ENCODE measurements at regions not wholly inside any gene's neighbourhood (a gene's known extent, or its start where the extent isn't known, plus 50 kb on each side); places are given as distances from the start of the nearest gene placed in this dataset.
"Not testable (repeated sequence)": the region's sequence is repeated elsewhere in the genome, so short reads cannot be mapped to it uniquely, and the experiment has no call there.

DNA sequence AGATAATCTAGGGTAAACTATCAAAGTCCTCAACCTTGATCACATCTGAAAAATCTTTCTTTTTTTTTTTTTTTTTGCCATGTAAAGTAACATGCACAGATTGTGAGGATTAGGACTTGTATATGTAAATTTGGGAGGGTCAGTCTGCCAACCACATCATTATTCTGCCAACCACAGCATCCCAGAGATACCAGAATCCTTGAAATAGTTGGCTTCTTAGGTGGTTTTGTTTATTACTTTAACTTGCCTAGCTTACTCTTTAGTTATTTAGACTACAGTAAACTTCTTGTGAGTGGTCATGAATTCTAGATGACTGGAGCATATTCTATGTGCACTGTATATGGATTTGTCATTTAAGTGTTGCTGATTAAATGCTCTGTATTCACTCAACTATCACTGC is 242.1 kb upstream of the RBMS1 start:
- DNase-seq: no peak

DNA sequence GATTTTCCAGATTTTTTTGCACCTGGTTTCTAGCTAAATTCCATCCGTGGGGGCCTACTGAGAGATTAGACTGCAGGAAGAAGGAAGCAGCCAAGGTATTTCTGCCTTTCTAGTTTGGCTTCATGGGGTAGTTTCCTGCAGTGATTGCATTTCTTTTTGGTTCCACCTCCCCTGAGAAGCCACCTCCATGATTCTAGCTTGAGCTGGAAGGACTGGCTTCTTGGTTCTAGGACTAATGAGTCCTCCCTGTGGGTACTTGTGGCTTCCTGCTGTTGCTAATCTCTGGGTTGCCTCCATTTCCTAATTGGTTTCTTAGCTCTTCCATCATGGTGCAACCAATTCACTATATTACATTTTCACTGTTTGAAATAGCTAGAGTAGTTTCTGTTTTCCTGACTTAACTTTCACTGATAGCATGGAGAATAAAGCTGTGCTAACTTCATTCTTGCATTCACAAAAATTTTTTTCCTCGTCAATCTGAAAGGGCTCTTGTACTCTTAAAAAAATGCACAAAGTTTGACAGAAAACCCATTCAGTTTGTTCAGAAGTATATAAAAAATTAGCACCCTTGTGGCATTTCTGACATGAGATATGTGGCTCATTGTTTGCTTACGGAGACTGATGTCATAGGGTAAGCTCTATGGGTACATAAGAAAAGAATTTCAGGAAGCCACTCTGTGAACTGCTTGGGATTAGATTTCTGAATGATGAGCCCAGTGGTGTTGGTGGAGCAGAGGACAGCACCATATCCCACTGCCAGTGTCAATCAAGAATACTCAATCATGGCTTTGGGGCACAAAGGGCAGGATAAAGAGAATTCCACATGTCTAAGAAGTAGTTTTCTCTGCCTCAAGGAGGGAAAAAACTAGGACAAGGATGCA is 242.8 kb upstream of the RBMS1 start:
- DNase-seq: peak; percentile 84

DNA sequence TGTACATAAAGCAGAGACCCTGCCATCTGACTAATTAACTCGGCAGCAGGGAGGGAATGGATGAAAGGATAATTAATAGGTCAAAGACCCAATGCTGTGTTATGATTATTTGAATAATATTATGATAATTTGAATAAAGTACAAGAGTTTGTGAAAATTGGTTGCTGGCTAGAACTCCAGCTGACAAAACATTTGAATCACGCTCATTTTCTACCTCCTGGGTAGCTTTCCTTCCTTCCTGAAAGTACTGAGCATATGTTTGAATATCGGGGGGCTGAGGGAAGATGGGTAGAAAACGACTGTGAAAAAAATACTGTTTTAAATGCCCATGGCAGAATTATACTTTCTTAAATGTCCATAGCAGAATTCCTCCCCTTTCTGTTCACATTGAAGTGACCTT is 243.6 kb upstream of the RBMS1 start:
- DNase-seq: no peak

DNA sequence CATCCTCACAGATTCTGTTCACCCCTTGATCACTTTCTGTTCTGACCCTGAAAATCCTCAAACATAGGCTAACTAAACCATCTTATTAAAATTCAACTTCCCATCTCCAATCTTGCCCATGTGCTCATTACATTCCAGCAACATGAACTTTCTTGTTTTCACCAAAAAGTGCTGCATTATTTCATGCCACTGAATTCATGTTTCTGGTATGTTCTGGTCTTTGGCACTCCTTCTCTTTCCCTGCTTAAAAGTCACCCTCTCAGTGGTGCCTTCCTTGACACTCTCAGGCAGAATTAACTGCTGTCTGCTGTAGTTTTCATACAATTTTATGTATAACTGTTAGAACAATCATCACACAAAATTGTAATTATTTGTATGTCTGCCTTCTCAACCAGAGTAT is 247.7 kb upstream of the RBMS1 start:
- DNase-seq: peak; percentile 17

DNA sequence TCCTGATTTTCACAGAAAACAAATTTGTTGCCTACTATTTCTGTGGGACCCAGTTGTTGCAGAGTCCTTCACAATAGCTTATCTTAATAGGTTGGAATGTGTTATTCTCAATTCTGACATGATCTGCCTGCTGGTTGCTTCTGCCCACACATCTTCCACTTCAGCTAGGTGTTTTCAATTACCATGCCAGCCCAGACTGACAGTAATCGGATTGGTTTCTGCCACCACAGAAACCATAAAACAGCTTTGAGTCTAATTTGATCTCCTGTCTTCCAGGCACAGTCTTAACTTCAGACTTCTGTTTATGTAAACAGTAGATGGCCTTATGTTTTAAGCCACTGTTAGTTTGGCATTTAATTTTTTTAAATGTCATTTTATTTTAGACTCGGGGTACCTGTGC is 248.2 kb upstream of the RBMS1 start:
- no peak for DNase-seq

DNA sequence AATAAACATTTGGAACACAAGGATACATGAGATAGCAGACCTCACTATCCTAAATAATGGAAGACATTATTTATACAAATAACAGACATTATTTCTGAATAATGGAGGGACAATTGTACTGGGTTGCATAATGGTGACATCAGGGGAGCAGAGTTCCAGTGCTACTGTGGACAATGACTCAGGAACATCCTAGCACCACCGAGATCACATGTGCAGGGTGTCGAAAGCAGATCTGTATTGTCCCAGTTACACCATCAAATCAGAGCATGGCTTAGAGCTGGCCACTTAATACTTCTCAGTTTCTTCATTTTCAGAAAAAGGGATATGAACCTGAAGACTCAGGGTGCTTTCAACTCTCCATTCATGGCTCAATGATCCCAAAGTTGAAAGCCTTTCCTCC is 249.1 kb upstream of the RBMS1 start:
- no peak for DNase-seq

DNA sequence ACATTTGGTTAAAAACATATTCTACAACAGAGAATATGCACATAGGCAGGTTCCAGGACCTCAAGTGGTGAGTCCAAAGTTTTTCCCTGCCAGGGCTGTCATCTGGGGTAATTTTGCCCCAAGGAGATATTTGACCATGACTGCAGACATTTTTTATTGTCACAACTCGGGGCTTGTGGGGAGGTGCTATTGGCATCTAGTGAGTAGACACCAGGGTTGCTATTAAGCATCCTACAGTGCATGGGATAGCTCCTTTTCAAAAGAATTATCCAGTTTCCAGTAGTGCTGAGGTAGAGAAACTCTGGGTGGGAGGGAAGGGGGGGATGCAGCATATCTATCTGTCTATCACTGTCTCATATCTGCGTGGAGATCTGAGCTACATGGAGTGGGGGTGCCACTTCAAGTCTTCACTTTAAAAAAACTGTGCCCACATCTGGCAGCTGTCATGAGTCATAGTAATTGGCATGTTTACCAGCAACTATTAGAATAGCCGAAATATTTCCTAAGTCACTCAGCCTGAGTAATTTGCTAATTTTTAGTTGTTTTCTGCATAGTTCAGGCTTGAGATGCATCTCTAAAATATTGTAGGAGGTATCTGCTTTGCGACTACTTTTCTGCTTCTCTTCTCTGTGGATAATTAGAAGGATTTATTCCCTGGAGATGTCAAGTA is 254.0 kb upstream of the RBMS1 start:
- DNase-seq: peak; percentile 91

DNA sequence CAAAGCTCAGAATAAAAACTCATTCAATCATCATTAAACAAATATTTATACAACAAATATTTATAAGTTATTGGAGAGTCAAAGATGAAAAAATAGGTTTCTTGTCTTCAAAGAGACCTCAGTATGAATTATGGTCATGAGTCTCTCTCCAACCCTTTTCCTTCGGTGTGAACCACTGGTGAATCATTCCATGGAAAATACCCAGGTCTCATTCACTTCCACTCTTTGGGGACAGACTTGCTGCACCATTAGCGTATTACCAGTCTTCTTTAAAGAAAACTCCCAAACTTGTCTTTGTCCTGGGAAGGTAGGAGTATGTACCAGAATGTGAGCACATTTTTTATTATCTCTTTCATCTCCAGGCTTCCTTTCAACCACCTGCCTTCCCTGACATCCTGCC is 257.4 kb upstream of the RBMS1 start:
- DNase-seq: peak; percentile 80

DNA sequence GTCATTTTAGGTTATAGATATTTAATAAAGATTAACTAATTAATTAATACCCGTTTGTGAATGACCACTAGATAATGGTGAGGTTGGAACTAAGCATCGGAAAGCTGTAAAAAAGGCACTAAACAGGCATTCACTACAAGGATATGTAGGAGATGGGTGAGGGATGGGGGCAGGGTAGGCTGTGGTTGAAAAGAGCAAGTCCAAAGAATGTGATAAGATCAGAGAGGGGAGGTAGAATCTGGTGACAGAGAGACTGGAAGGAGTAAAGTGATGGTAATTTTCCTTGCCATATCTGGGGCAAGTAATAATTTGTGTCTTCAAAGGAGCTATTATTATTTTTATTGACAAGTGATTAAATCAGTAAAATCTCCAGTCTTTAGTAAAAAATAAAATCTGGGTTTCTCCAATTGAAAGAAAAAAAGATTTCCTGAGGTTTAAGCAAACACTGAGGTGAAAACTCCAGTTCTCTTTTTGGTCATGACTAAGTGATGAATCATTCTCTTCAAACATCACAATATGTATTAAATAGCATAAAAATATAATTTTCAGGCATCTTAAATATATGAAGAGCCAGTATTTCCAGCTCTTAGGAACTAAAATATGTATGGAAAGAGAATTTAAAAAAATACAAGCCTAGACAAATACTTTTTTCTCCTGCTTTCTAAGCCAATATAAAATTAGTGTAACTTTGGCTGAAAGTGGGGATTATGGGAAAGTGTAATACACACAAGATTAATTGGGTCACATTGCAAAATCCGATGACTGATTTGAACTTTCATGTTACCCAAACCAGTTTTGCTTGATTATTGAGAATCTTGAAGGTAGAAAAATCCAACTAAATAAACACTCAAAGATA is 259.1 kb upstream of the RBMS1 start:
- peak; percentile 79 for DNase-seq

DNA sequence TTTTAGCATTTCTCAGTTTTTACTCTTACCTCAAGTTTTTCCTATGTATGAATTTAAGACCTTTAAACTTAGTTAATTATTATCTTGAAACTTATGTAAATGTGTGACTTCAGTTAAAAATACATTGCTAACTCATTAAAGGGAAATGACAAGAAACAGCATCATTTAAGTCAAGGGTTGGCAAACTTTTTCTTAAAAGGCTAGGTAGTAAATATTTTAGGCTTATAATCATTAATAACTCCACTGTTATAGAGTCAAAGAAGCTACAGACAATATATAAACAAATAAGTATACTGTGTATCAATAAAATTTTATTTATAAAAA is 259.7 kb upstream of the RBMS1 start:
- no peak for DNase-seq

DNA sequence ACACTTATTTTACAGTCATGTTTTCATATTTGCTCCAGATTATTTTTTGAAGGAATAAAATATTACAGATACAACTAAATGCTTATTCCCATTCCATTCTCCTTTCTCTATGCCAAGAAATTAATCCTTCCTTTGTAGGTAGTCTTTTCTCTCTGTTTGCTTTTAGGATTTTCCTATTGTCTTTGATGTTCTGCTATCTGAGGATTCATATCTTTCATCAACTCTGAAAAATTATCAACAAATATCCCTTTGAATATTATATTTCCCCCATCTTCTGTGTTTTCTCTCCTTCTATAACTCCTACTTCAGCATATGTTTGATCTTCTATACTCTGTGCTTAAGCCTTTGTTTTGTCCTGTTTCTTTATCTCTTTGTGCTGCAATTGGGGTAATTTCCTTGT is 260.4 kb upstream of the RBMS1 start:
- DNase-seq: no peak

DNA sequence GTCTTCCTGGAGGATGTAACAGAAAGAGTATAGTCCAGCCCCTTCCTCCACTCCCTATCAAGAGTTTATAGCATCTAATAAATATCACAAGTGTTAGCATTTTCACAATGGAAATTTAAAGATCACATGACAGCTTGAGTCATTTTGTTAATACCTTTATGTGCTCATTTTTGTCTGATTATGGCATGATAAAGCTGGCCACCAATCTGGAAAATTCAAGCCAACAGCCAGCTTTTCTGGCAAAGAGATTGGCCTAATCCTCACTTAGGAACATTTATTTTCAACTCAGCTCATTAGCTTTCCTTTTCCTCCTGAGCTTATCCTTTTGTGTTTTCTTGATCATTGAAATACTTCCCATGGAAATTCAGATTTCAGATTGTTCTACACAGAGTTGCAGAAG is 262.9 kb upstream of the RBMS1 start:
- DNase-seq: no peak

DNA sequence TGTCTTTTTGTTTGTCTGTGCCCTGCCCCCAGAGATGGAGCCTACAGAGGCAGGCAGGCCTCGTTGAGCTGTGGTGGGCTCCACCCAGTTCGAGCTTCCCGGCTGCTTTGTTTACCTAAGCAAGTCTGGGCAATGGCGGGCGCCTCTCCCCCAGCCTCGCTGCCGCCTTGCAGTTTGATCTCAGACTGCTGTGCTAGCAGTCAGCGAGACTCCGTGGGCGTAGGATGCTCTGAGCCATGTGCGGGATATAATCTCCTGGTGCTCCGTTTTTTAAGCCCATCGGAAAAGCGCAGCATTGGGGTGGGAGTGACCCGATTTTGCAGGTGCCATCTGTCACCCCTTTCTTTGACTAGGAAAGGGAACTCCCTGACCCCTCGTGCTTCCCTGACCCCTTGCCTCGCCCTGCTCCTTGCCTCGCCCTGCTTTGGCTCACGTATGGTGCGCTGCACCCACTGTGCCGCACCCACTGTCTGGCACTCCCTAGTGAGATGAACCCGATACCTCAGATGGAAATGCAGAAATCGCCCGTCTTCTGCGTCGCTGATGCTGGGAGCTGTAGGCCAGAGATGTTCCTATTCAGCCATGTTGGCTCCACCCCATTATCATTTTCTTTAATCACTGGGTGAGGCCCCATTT is 269.0 kb upstream of the RBMS1 start:
- DNase-seq: not testable (repeated sequence)

DNA sequence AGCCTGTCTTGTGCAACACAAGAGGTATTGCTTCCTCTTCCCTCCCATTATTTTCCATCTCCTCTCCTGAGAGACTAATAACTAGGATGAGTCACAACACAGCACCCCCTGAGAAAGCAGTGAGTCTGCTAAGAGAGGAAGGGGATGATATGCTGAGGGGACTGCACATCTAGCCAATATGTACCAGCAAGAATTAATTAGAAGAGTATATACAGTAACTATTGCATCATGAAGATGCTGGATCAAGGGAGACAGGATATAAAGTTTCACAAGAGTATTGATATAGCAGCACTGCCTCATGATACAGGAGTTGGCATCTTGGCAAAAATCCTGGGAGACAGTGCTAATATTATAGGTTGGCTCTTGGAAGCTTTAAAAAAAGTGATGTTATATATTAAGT is 289.9 kb upstream of the RBMS1 start:
- DNase-seq: peak; percentile 54

DNA sequence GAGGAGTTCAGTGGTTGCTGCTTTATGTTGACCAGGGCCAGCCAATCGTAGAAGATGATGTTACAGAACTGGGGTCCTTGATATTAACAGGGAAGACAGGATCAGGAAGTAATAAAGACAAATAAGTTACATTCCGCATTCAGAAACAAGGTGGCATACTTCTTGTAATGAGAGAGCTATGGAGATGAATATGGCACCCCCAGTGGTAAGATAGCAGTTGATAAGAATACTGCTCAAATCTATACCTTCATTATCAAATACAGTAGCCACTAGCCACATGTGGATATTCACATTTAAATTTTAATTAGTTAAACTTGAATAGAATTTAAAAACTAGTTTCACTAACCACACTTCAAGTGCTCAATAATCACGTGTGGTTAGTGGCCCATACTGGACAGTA is 290.4 kb upstream of the RBMS1 start:
- DNase-seq: no peak

DNA sequence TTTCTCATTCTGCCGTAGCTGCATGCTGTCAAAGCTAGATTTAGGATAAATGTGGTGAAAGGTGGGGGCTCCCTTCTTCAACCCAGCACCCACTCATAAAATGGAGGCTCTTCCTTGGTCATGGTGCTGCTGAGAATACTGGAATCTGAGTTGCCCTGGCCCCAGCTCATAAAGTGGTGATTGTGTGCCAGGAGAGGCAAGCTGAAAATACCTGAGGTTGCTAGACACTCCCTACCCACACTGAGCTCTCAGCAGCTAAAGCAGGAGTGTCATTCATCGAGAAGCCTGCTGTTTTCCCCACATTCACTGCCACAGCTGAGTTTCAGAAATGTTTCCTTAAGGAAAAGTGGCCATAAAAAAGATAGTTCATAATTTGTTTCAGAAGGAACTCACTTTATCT is 297.1 kb upstream of the RBMS1 start:
- DNase-seq: no peak

DNA sequence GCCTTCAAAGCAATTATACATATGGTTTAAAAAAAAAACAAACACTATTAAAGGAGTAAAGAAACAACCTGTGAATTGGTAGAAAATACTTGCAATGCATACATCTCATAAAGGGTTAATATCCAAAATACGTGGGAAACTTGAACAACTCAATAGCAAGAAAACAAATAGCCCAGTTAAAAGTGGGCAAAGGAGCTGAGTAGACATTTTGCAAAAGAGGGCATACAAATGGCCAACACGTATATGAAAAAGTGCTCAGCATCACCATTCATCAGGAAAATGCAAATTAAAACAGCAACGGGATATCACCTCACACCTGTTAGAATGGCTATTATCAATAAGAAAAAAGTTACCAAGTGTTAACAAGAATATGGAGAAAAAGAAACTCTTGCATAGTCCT is 298.3 kb upstream of the RBMS1 start:
- no peak for DNase-seq

DNA sequence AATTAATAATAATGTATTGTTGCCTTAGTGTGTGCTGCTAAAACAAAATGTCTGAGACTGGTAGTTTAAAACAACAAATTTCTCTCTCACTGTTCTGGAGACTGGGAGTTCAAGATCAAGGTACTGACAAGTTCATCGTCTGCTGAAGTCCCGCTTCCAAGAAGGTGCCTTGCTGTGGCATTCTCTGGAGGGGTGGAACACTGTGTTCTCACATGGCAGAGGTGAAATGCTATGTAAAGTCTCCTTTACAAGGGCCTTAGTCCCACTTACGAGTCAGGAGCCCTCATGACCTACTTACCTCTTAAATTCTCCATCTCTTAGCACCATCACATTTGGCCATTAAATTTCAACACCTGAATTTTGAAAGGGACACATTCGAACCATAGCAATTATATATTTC is 299.2 kb upstream of the RBMS1 start:
- no peak for DNase-seq

DNA sequence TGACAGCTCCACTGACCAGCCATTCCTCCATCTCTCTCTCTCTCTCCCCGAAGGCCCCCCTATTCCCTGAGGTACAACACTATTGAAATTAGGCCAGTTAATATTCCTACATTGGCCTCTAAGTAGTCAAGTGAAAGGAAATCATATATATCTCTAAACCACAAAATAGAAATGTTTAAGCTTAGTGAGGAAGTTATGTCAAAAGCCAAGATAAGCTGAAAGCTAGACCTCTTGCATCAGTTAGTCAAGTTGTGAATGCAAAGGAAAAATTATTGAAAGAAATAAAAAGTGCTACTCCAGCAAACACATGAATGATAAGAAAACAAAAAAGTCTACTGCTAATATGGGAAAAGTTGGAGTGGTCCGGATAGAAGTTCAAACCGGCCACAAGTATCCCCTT is 301.3 kb upstream of the RBMS1 start:
- DNase-seq: no peak

DNA sequence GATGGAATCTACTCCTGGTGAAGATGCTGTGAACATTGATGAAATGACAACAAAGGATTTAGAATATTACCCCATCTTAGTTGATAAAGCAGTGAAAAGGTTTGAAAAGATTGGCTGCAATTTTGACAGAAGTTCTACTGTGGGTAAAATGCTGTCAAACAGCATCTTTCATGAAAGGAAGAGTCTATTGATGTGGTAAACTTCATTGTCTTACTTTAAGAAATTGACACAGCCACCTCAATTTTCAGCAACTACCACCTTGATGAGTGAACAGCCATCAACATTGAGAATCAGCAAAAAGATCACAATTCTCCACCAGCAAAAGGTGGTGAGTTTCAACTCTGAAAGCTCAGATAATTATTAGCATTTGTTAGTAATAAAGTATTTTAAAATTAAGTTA is 310.3 kb upstream of the RBMS1 start:
- DNase-seq: no peak

DNA sequence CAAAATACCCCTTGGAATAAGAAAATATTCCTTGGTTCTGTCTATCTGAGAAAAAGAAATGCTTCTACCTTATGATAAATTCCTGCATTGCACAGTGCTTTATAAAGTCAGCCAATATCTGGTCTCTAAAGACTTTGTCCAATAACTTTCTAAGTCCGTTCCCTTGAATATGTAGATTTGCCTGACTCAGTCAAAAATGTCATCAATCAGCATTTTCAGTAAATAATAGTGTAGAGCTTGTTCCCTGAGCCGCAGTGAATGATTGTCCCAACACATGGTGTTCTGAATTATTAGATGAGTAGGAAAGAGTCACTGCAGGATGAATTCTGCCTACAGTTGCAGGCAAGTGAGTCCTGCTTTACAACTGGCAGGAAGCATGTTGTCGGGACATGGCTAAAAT is 316.8 kb upstream of the RBMS1 start:
- DNase-seq: no peak

DNA sequence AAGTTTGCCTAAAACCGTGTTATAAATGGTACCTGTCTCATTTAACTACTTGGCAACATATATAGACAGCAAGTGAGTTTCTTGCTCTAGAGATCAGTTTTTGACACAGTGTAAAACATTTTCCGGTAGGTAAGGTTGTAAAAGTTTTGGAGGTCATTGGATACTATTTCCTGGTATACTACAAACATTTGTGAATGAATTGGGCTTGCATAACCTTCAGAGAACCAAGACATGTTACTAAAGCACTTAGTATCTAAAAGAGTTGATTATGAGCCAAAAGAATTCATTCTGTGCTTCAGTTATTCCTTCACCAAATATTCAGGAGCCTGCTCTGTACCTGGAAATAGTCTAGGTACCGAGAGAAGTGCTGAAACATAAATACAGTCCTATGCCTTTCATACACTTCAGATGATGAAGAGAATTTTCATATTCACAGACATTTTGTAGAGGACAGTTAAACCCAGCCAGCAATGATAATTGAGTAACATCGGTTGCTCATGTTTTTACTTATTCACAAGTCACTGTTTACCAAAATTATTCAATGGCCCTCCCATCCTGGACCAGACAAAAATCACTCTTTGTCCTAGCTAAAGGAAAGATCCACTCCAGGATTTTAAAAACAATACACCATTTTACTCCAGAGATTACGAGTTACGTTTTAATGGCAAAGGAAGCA is 319.4 kb upstream of the RBMS1 start:
- no peak for DNase-seq

DNA sequence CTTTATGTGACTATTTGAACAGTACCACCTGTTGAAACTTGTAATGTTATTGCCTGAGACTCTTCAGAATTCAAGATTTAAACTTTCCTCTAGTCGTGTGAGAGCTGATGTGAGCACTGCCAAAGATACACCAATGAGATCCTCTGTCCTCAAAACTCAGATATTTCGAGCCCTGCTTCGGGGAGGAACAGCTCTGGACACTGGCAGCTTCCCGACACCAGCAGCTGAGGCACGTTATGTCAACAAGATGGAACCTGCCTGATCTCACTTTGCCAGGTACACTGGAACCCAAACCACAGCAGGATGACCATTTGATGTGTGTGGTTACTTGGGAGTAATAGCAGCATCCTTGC is 319.9 kb upstream of the RBMS1 start:
- DNase-seq: no peak
